ENCODE measurements at regions not wholly inside any gene's neighbourhood (a gene's known extent, or its start where the extent isn't known, plus 50 kb on each side); places are given as distances from the start of the nearest gene placed in this dataset.
"Not testable (repeated sequence)": the region's sequence is repeated elsewhere in the genome, so short reads cannot be mapped to it uniquely, and the experiment has no call there.

DNA sequence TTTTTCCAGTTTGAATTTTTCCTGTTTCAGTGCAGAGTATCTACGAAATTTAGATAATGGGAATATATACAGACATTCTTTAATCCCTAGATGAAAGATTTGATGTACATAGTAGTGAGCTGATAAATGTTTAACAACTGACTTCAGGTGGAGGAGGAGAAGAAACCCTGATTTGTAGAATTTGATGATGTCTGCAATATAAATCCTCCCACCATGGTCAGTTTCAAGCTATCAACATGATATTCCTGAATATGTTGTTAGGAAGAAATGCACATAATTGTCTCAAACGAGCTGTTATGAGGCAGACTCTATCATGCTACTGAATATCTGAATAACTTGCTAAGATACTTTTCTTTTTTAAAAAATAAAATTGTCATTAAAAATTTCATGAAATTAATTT, 629.3 kb upstream of the LRRN3 start:
- Histone ChIP-seq H3K36me3 (ENCODE audit: control insufficient read depth, insufficient read depth, low read length) (no peaks in the 10 kb centered on the region), H3K4me3 (replicated peaks; ENCODE audit: low read depth, low read length) (no peak overlapping the region), H3K27me3 (replicated peaks; ENCODE audit: control insufficient read depth, insufficient read depth, low read length) (no peaks in the 10 kb centered on the region)
- TF ChIP-seq, protein P1, sequence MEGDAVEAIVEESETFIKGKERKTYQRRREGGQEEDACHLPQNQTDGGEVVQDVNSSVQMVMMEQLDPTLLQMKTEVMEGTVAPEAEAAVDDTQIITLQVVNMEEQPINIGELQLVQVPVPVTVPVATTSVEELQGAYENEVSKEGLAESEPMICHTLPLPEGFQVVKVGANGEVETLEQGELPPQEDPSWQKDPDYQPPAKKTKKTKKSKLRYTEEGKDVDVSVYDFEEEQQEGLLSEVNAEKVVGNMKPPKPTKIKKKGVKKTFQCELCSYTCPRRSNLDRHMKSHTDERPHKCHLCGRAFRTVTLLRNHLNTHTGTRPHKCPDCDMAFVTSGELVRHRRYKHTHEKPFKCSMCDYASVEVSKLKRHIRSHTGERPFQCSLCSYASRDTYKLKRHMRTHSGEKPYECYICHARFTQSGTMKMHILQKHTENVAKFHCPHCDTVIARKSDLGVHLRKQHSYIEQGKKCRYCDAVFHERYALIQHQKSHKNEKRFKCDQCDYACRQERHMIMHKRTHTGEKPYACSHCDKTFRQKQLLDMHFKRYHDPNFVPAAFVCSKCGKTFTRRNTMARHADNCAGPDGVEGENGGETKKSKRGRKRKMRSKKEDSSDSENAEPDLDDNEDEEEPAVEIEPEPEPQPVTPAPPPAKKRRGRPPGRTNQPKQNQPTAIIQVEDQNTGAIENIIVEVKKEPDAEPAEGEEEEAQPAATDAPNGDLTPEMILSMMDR (IDR thresholded peaks at IDR 0.05; ENCODE audit: insufficient read depth, low read length, poor library complexity, severe bottlenecking), result no peak
- no peak for DNase-seq (ENCODE audit: extremely low read depth, insufficient read length)

- Histone ChIP-seq H3K27me3 (replicated peaks; ENCODE audit: control insufficient read depth, insufficient read depth, low read length) (no peaks in the 10 kb centered on the region), H3K4me3 (replicated peaks; ENCODE audit: low read depth, low read length) (no peak overlapping the region), H3K36me3 (ENCODE audit: control insufficient read depth, insufficient read depth, low read length) (no peaks in the 10 kb centered on the region)
- TF ChIP-seq, protein P1 (IDR thresholded peaks at IDR 0.05; ENCODE audit: insufficient read depth, low read length, poor library complexity, severe bottlenecking), result no peak
- DNase-seq (ENCODE audit: extremely low read depth, insufficient read length), result no peak
Observed at GRCh38 chr7:110470420-110470819, 620.5 kb upstream of the LRRN3 start.

DNA sequence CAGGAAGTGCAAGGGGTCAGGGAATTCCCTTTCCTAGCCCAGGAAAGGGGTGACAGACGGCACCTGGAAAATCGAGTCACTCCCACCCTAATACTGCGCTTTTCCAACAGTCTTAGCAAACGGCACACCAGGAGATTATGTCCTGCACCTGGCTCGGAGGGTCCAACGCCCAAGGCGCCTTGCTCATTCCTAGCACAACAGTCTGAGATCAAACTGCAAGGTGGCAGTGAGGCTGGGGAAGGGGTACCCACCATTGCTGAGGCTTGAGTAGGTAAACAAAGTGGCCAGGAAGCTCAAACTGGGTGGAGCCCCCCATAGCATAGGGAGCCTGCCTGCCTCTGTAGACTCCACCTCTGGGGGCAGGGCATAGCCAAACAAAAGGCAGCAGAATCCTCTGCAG, 618.5 kb upstream of the LRRN3 start:
- H3K4me3 ChIP-seq (replicated peaks; ENCODE audit: low read depth, low read length); H3K27me3 ChIP-seq (replicated peaks; ENCODE audit: control insufficient read depth, insufficient read depth, low read length); DNase-seq (ENCODE audit: extremely low read depth, insufficient read length); H3K36me3 ChIP-seq (ENCODE audit: control insufficient read depth, insufficient read depth, low read length): not testable (repeated sequence)

- no peaks in the 10 kb centered on the region for H3K27me3 ChIP-seq (replicated peaks; ENCODE audit: control insufficient read depth, insufficient read depth, low read length)
- no peak overlapping the region for H3K4me3 ChIP-seq (replicated peaks; ENCODE audit: low read depth, low read length)
- TF ChIP-seq, protein P1 (IDR thresholded peaks at IDR 0.05; ENCODE audit: insufficient read depth, low read length, poor library complexity, severe bottlenecking), result no peak
- no peak for DNase-seq (ENCODE audit: extremely low read depth, insufficient read length)
- no peaks in the 10 kb centered on the region for H3K36me3 ChIP-seq (ENCODE audit: control insufficient read depth, insufficient read depth, low read length)
Observed at GRCh38 chr7:110480964-110481363, 610.0 kb upstream of the LRRN3 start.

DNA sequence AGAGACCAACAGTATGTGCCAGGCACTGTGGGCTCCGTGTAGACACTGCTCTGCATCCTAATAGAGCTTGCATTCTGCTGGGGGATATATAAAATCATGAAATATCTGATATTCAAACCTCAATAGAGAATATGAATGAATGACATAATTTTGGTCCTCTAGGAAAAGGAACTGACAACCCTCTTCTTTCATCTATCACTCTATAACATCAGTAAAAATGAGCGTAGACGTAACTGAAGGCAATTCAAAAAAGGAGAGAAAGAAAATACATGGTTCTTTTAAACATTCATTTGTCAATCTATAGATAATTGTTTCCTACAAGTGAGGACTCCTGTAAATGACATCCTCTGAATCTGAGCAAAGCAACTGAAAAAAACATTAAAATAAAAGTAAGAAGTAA, 607.4 kb upstream of the LRRN3 start:
- no peak for DNase-seq (ENCODE audit: extremely low read depth, insufficient read length)
- no peaks in the 10 kb centered on the region for H3K27me3 ChIP-seq (replicated peaks; ENCODE audit: control insufficient read depth, insufficient read depth, low read length)
- H3K4me3 ChIP-seq (replicated peaks; ENCODE audit: low read depth, low read length), result no peak overlapping the region
- TF ChIP-seq, protein P1 (IDR thresholded peaks at IDR 0.05; ENCODE audit: insufficient read depth, low read length, poor library complexity, severe bottlenecking), result no peak
- H3K36me3 ChIP-seq (ENCODE audit: control insufficient read depth, insufficient read depth, low read length), result no peaks in the 10 kb centered on the region

GRCh38 chr7:110484356-110484755, 606.6 kb upstream of the LRRN3 start:
- Histone ChIP-seq H3K36me3 (ENCODE audit: control insufficient read depth, insufficient read depth, low read length) (no peaks in the 10 kb centered on the region), H3K27me3 (replicated peaks; ENCODE audit: control insufficient read depth, insufficient read depth, low read length) (no peaks in the 10 kb centered on the region), H3K4me3 (replicated peaks; ENCODE audit: low read depth, low read length) (no peak overlapping the region)
- TF ChIP-seq, protein P1 (IDR thresholded peaks at IDR 0.05; ENCODE audit: insufficient read depth, low read length, poor library complexity, severe bottlenecking), result no peak
- no peak for DNase-seq (ENCODE audit: extremely low read depth, insufficient read length)
